22Rv1 (cell line): ENCODE measurements at regions not wholly inside any gene's neighbourhood (a gene's known extent, or its start where the extent isn't known, plus 50 kb on each side); places are given as distances from the start of the nearest gene placed in this dataset.

Source experiments
- ZFX ChIP-seq: fragments of 450-650 bp; IDR thresholded peaks from 2 replicates; pipeline ENCODE4 v1.6.1; 2017; ENCODE audit warnings: antibody characterized with exemption, borderline replicate concordance
- TF ChIP-seq, protein P1 (sequence below): fragments of 450-650 bp; IDR thresholded peaks from 2 replicates; pipeline ENCODE4 v1.5.1; 2017; ENCODE audit warnings: mild to moderate bottlenecking

DNA sequence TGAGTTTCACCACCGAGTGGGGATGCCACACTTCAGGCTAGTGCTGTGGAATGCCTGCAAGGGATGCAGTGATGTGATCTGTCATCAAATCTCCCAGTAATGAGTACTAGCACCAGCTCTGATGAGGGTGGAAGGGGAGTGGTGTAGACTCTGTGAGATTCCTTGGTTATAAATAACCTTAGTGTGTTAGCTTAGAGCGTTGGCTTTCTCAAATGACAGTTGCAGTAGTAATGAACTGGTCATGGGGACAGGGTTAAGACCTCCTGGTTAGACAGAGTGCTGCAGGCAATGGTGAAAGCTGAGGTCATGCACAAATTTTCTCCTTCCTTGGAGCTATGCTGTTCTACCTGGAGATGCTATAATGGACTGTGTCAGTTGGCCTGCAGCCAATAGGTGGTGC is 1063.4 kb upstream of the CRIM1 start:
- TF ChIP-seq, protein P1, sequence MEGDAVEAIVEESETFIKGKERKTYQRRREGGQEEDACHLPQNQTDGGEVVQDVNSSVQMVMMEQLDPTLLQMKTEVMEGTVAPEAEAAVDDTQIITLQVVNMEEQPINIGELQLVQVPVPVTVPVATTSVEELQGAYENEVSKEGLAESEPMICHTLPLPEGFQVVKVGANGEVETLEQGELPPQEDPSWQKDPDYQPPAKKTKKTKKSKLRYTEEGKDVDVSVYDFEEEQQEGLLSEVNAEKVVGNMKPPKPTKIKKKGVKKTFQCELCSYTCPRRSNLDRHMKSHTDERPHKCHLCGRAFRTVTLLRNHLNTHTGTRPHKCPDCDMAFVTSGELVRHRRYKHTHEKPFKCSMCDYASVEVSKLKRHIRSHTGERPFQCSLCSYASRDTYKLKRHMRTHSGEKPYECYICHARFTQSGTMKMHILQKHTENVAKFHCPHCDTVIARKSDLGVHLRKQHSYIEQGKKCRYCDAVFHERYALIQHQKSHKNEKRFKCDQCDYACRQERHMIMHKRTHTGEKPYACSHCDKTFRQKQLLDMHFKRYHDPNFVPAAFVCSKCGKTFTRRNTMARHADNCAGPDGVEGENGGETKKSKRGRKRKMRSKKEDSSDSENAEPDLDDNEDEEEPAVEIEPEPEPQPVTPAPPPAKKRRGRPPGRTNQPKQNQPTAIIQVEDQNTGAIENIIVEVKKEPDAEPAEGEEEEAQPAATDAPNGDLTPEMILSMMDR = no peak
- TF ChIP-seq ZFX = no peak
